NCI-H460 (cell line): ENCODE measurements at regions not wholly inside any gene's neighbourhood (a gene's known extent, or its start where the extent isn't known, plus 50 kb on each side); places are given as distances from the start of the nearest gene placed in this dataset.
"Not testable (repeated sequence)": the region's sequence is repeated elsewhere in the genome, so short reads cannot be mapped to it uniquely, and the experiment has no call there.

Source experiments
- DNase-seq: peaks from one replicate; pipeline ENCODE4 v3.0.0-alpha.2; 2016; ENCODE audit warnings: low read depth; ENCODE audit errors: extremely low read depth

GRCh38 chr7:35908331-35909216 is 107.7 kb downstream of the SEPTIN7 start:
- DNase-seq: no peak

- no peak for DNase-seq
Measured at GRCh38 chr7:35909870-35910357, 109.1 kb downstream of the SEPTIN7 start.

GRCh38 chr7:35910621-35911020 is 109.8 kb downstream of the SEPTIN7 start:
- not testable (repeated sequence) for DNase-seq

- DNase-seq: not testable (repeated sequence)
Measured at GRCh38 chr7:35913350-35913749, 112.5 kb downstream of the SEPTIN7 start.

- DNase-seq: not testable (repeated sequence)
Measured at GRCh38 chr7:35914214-35914613, 113.4 kb downstream of the SEPTIN7 start.

- not testable (repeated sequence) for DNase-seq
Measured at GRCh38 chr7:35915247-35915955, 114.5 kb downstream of the SEPTIN7 start.

GRCh38 chr7:35918217-35918616 is 117.4 kb downstream of the SEPTIN7 start:
- not testable (repeated sequence) for DNase-seq

GRCh38 chr7:35919607-35920006 is 118.8 kb downstream of the SEPTIN7 start:
- DNase-seq: not testable (repeated sequence)

GRCh38 chr7:35921338-35921737 is 120.5 kb downstream of the SEPTIN7 start:
- DNase-seq: not testable (repeated sequence)

- DNase-seq: not testable (repeated sequence)
Measured at GRCh38 chr7:35924668-35925067, 123.8 kb downstream of the SEPTIN7 start.

GRCh38 chr7:35926966-35927365 is 126.1 kb downstream of the SEPTIN7 start:
- DNase-seq: not testable (repeated sequence)

GRCh38 chr7:35931134-35931533 is 130.3 kb downstream of the SEPTIN7 start:
- DNase-seq: not testable (repeated sequence)

- not testable (repeated sequence) for DNase-seq
Measured at GRCh38 chr7:35931551-35931950, 130.7 kb downstream of the SEPTIN7 start.

GRCh38 chr7:35940695-35941094 is 139.8 kb downstream of the SEPTIN7 start:
- DNase-seq: not testable (repeated sequence)

GRCh38 chr7:35945621-35946020 is 144.8 kb downstream of the SEPTIN7 start:
- not testable (repeated sequence) for DNase-seq

- not testable (repeated sequence) for DNase-seq
Measured at GRCh38 chr7:35955735-35956134, 154.9 kb downstream of the SEPTIN7 start.

GRCh38 chr7:35956988-35957387 is 156.1 kb downstream of the SEPTIN7 start:
- not testable (repeated sequence) for DNase-seq

- not testable (repeated sequence) for DNase-seq
Measured at GRCh38 chr7:35961260-35961659, 160.4 kb downstream of the SEPTIN7 start.

- DNase-seq: not testable (repeated sequence)
Measured at GRCh38 chr7:35962607-35963006, 161.8 kb downstream of the SEPTIN7 start.

- no peak for DNase-seq
Measured at GRCh38 chr7:35967366-35968139, 166.7 kb downstream of the SEPTIN7 start.
